A673 (cell line): ENCODE measurements at regions not wholly inside any gene's neighbourhood (a gene's known extent, or its start where the extent isn't known, plus 50 kb on each side); places are given as distances from the start of the nearest gene placed in this dataset.
"Not testable (repeated sequence)": the region's sequence is repeated elsewhere in the genome, so short reads cannot be mapped to it uniquely, and the experiment has no call there.

Experiments used
- BruUV-seq: library from RNA; stranded (reverse); fragments of 400-500 nt; replicated peaks from 2 replicates; lab custom pipeline; 2021; lab: Mats Ljungman, UMichigan
- CTCF ChIA-PET: fragments of 300-600 bp; sonication (Branson Sonifier 250); formaldehyde crosslinking; loops from one replicate; lab custom pipeline; 2022; ENCODE audit warnings: antibody characterized with exemption; lab: Charles Lee
- POLR2A ChIA-PET: fragments of 300-600 bp; sonication (Branson Sonifier 250); formaldehyde crosslinking; loops from one replicate; lab custom pipeline; 2022; ENCODE audit warnings: antibody characterized with exemption; ENCODE audit not compliant: low non-redundant PET; lab: Charles Lee
- DNase-seq: peaks from one replicate; pipeline ENCODE4 v3.0.0-alpha.2; 2015; ENCODE audit warnings: low spot score
- H3K27ac ChIP-seq: fragments of 200-600 bp; sonication (generic); 2 replicates; pipeline ENCODE4 v1.5.1; 2016; ENCODE audit warnings: mixed run types, low read depth, mild to moderate bottlenecking, mixed read lengths, antibody characterized with exemption, low read length; ENCODE audit not compliant: poor library complexity, severe bottlenecking
- H3K27me3 ChIP-seq: fragments of 200-600 bp; sonication (generic); replicated peaks from 2 replicates; pipeline ENCODE4 v1.6.1; 2017; ENCODE audit warnings: mixed run types, low read depth, mild to moderate bottlenecking, mixed read lengths, antibody characterized with exemption, low read length; ENCODE audit not compliant: insufficient read depth, poor library complexity
- H3K36me3 ChIP-seq: fragments of 200-600 bp; sonication (generic); 2 replicates; pipeline ENCODE4 v1.6.1; 2016; ENCODE audit warnings: mixed run types, mild to moderate bottlenecking, mixed read lengths, antibody characterized with exemption, low read length; ENCODE audit not compliant: insufficient read depth, poor library complexity, severe bottlenecking
- H3K4me1 ChIP-seq: fragments of 200-600 bp; sonication (generic); 2 replicates; pipeline ENCODE4 v1.6.1; 2017; ENCODE audit warnings: mixed run types, mild to moderate bottlenecking, mixed read lengths, antibody characterized with exemption, low read length; ENCODE audit not compliant: insufficient read depth, poor library complexity, severe bottlenecking
- H3K4me3 ChIP-seq: fragments of 200-600 bp; sonication (generic); 2 replicates; pipeline ENCODE4 v1.5.1; 2016; ENCODE audit warnings: low read depth, mixed run types, mild to moderate bottlenecking, mixed read lengths, low read length; ENCODE audit not compliant: poor library complexity, severe bottlenecking
- H3K9me3 ChIP-seq: fragments of 200-600 bp; sonication (generic); 2 replicates; pipeline ENCODE4 v1.6.1; 2016; ENCODE audit warnings: mixed run types, low read depth, mild to moderate bottlenecking, mixed read lengths, antibody characterized with exemption, low read length; ENCODE audit not compliant: poor library complexity, severe bottlenecking
- intact Hi-C: fragments of 100-400 bp; cut with micrococcal nuclease; formaldehyde crosslinking; loops from one replicate; pipeline ENCODE4 v1.10.0; 2022; ENCODE audit not compliant: unreplicated experiment

DNA sequence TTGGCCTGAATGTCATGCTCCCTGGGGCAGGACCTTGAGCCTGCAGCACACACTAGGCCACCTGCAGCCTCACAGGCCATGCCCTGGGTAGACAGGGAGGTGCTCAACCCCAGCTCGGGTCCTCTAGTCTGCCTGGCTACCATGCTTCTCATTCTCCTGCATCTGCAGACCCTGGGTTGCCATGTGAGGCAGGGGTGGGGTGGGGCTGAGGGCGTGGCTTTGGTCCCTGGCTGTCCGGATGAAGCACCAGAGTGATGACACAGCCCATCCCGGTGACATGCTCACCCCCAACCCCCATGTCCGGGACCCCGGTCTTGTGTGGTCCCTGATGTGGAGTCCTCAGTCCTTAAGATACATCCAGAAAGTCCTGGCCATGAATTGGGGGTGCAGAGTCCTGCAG lies 521.8 kb downstream of the GOLGA6L6 start:
- H3K4me3 ChIP-seq, DNase-seq, H3K27me3 ChIP-seq, H3K27ac ChIP-seq, POLR2A ChIA-PET, H3K9me3 ChIP-seq, intact Hi-C loops, CTCF ChIA-PET, H3K36me3 ChIP-seq, H3K4me1 ChIP-seq, BruUV-seq: not testable (repeated sequence)

DNA sequence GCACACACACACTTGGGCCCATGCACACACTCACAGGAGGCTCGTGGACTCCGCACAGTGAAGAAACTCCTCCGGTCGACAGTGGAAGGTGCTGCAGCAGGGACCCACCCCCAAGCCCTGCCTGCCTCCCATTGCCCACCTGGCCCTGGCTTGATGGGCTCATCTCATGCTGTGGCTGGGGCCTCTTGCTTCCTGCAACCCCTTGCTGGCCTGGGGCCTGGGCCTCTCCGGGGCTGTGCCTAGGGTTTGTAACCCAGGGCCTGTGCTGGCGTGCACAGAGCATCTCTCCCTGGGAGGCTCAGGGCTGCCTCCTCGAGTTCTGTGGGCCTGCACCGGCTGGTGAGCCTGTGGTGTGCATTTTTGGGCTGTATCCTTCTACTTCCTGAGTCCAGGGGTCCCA lies 524.0 kb downstream of the GOLGA6L6 start:
- BruUV-seq, POLR2A ChIA-PET, DNase-seq, H3K9me3 ChIP-seq, intact Hi-C loops, H3K36me3 ChIP-seq, H3K4me1 ChIP-seq, CTCF ChIA-PET, H3K27ac ChIP-seq, H3K27me3 ChIP-seq, H3K4me3 ChIP-seq: not testable (repeated sequence)

DNA sequence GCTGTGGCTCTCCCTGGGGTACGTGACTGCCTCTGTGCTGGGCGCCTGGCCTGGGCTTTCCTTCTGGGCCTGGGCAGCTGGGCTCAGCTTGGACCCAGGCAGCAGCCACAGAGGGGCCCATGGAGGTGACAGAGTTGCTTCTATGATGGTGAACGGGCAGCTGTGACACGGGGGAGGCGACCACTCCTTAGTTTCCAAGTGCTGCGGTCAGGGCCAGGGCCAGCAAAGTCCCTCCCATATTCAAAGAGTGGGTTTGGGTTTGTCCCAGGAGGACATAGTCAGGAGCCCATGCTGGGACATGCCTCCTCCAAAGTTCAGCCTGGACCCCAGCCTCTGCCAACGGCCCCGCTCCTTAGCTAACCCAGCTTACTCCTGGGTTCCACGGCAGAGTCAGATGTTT lies 524.7 kb downstream of the GOLGA6L6 start:
- intact Hi-C loops, POLR2A ChIA-PET, BruUV-seq: not testable (repeated sequence)

DNA sequence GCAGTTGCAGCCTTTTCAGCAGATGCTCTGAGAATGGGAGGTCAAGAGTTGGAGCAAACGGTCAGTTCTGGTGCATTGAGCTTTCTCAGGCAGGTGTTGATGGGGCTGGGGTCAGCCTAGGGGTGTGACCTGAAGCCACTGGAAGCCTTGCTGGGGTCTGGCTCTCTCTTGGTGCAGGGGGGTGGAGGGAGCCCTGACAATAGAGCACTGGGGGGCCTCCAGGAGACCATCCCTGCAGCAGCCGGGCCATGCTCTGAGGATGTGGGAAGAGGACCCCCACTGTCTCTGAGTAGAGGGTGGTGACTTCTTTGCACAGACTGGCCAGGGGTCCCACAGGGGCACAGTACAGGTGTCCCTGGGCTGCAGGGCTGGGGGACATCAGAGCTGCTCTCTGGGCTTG lies 528.8 kb downstream of the GOLGA6L6 start:
- intact Hi-C loops, H3K27me3 ChIP-seq, CTCF ChIA-PET, H3K9me3 ChIP-seq, H3K36me3 ChIP-seq, DNase-seq, BruUV-seq, POLR2A ChIA-PET, H3K4me1 ChIP-seq, H3K4me3 ChIP-seq, H3K27ac ChIP-seq: not testable (repeated sequence)

More for the DNA sequence above, 524.7 kb downstream of the GOLGA6L6 start:
- H3K27ac ChIP-seq, H3K4me1 ChIP-seq, H3K27me3 ChIP-seq, CTCF ChIA-PET, H3K36me3 ChIP-seq, DNase-seq, H3K4me3 ChIP-seq, H3K9me3 ChIP-seq: not testable (repeated sequence)

DNA sequence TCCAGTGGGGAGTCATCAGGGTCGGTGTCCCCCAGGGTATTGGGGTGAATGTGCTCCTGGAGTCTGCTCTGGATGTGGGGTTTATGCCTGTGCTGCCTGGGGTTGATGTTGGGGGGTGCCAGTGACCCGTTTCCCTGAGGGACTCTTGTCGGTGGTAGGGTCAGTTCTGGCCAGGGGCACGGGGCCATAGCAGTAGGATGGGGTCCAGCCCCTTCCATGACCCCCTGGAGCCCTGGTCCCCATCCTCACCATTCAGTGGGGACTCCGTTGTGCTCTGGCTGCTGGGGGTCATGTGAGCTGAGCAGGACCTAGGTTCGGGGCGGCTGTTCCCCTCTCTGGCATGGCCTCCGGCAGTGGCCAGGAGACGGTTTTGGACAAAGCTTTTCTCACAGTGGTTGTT lies 530.8 kb downstream of the GOLGA6L6 start:
- BruUV-seq, DNase-seq, H3K27me3 ChIP-seq, CTCF ChIA-PET, H3K9me3 ChIP-seq, H3K36me3 ChIP-seq, POLR2A ChIA-PET, intact Hi-C loops, H3K27ac ChIP-seq, H3K4me1 ChIP-seq, H3K4me3 ChIP-seq: not testable (repeated sequence)

DNA sequence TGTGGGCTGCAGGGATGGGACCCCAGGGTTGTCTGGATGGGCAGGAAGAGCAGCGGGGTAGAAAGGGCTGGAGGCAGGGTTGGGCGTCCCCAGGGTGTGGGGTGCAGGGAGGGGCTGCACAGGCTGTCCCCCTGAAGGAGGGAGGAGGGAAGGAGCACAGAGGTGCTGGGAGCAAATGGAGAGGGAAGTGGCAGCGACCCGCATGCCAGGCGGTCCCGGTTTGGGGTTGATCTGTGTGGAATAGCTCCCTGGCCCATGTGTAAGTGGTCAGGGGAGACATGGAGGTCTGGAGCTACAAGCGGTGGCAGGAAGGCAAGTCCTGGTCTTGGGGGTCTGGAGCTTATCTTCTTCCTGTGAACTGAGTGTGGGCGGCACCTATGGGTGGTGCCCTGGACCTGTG lies 532.0 kb downstream of the GOLGA6L6 start:
- intact Hi-C loops, BruUV-seq, DNase-seq, H3K27me3 ChIP-seq, H3K4me3 ChIP-seq, H3K4me1 ChIP-seq, H3K36me3 ChIP-seq, POLR2A ChIA-PET, H3K9me3 ChIP-seq, H3K27ac ChIP-seq, CTCF ChIA-PET: not testable (repeated sequence)

DNA sequence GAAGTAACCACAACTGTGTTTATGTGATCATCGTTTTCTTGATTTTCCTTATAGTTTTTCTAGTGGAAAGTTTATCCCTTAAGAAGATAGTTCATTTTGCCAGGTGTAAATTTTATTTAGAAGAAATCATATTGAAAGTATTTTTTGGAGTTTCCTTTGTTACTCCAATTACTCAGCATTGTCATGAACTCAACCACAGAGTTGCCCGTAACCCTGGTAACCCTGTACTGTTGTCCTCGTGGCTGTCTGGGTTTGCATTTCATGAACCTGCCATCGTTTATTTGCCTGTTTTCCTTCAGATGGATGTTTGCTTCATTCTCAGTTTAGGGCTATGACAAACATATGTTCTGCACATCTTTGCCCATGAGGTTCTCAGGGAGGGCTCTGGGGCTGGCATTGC lies 534.3 kb downstream of the GOLGA6L6 start:
- H3K4me1 ChIP-seq, intact Hi-C loops, BruUV-seq, H3K27me3 ChIP-seq, H3K27ac ChIP-seq, H3K9me3 ChIP-seq, H3K4me3 ChIP-seq, DNase-seq, CTCF ChIA-PET, H3K36me3 ChIP-seq, POLR2A ChIA-PET: not testable (repeated sequence)

DNA sequence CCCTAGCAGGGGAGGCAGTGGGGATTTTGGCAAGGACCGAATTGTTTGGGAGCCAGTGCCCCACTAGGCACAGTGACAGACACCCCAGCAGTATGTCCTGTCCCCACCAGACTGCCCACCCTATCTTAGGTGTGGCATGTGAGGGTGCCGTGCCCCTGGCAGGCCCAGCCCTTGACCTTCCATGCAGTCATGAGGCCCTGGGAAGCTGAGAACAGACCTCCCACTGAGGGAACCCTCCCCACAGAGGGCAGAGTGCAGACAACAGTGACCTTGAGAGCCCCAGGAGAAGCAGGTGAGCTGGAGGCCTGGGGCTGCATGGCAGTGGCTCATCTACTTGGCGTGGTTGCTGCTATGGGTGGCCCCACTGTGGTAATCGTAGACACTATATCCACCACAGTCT lies 538.1 kb downstream of the GOLGA6L6 start:
- H3K27ac ChIP-seq, H3K4me1 ChIP-seq, DNase-seq, POLR2A ChIA-PET, H3K36me3 ChIP-seq, H3K9me3 ChIP-seq, CTCF ChIA-PET, H3K4me3 ChIP-seq, intact Hi-C loops, H3K27me3 ChIP-seq, BruUV-seq: not testable (repeated sequence)
